GM18517 (cell line): ENCODE measurements at regions not wholly inside any gene's neighbourhood (a gene's known extent, or its start where the extent isn't known, plus 50 kb on each side); places are given as distances from the start of the nearest gene placed in this dataset.
"Not testable (repeated sequence)": the region's sequence is repeated elsewhere in the genome, so short reads cannot be mapped to it uniquely, and the experiment has no call there.

Experiments used
- ATAC-seq: cut with Tn5 transposase; IDR thresholded peaks from one replicate; pipeline ENCODE4 v1.9.1; 2021; ENCODE audit warnings: mild to moderate bottlenecking, moderate library complexity; ENCODE audit not compliant: unreplicated experiment

- no peak for ATAC-seq
Measured at GRCh38 chr14:38045461-38045860, 162.2 kb upstream of the SSTR1 start.

- ATAC-seq = no peak
Measured at GRCh38 chr14:38046160-38046559, 161.5 kb upstream of the SSTR1 start.

GRCh38 chr14:38047195-38047902, 160.4 kb upstream of the SSTR1 start:
- no peak for ATAC-seq

GRCh38 chr14:38053666-38054065, 154.0 kb upstream of the SSTR1 start:
- ATAC-seq = no peak

- no peak for ATAC-seq
Measured at GRCh38 chr14:38056270-38056669, 151.4 kb upstream of the SSTR1 start.

GRCh38 chr14:38062223-38062622, 145.5 kb upstream of the SSTR1 start:
- ATAC-seq = not testable (repeated sequence)

GRCh38 chr14:38063711-38064320, 143.9 kb upstream of the SSTR1 start:
- ATAC-seq = no peak

- ATAC-seq = no peak
Measured at GRCh38 chr14:38065106-38065762, 142.5 kb upstream of the SSTR1 start.

- no peak for ATAC-seq
Measured at GRCh38 chr14:38070061-38070588, 137.6 kb upstream of the SSTR1 start.

- ATAC-seq = no peak
Measured at GRCh38 chr14:38073641-38074040, 134.1 kb upstream of the SSTR1 start.

GRCh38 chr14:38074081-38074480, 133.6 kb upstream of the SSTR1 start:
- ATAC-seq = no peak

GRCh38 chr14:38074754-38075153, 132.9 kb upstream of the SSTR1 start:
- no peak for ATAC-seq

GRCh38 chr14:38078393-38078792, 129.3 kb upstream of the SSTR1 start:
- ATAC-seq = no peak

- ATAC-seq = no peak
Measured at GRCh38 chr14:38079268-38079667, 128.4 kb upstream of the SSTR1 start.

GRCh38 chr14:38079886-38080285, 127.8 kb upstream of the SSTR1 start:
- no peak for ATAC-seq

- ATAC-seq = no peak
Measured at GRCh38 chr14:38080696-38081095, 127.0 kb upstream of the SSTR1 start.

GRCh38 chr14:38083039-38083438, 124.7 kb upstream of the SSTR1 start:
- no peak for ATAC-seq

- no peak for ATAC-seq
Measured at GRCh38 chr14:38089123-38089522, 118.6 kb upstream of the SSTR1 start.

- no peak for ATAC-seq
Measured at GRCh38 chr14:38090506-38090905, 117.2 kb upstream of the SSTR1 start.

- ATAC-seq = no peak
Measured at GRCh38 chr14:38098074-38098836, 109.4 kb upstream of the SSTR1 start.

- ATAC-seq = no peak
Measured at GRCh38 chr14:38101679-38102078, 106.0 kb upstream of the SSTR1 start.
